NCI-H510A treated with DMSO at 0.1 percent for 48 hours (cell line): ENCODE measurements at regions not wholly inside any gene's neighbourhood (a gene's known extent, or its start where the extent isn't known, plus 50 kb on each side); places are given as distances from the start of the nearest gene placed in this dataset.

ENCODE experiments used
- DNase-seq: peaks from one replicate; lab custom pipeline; 2025; lab: John Stamatoyannopoulos, UW

GRCh38 chr2:187274146-187274545 is 173.9 kb downstream of the CALCRL start:
- no peak for DNase-seq

GRCh38 chr2:187272255-187272654 is 175.8 kb downstream of the CALCRL start:
- no peak for DNase-seq

DNA sequence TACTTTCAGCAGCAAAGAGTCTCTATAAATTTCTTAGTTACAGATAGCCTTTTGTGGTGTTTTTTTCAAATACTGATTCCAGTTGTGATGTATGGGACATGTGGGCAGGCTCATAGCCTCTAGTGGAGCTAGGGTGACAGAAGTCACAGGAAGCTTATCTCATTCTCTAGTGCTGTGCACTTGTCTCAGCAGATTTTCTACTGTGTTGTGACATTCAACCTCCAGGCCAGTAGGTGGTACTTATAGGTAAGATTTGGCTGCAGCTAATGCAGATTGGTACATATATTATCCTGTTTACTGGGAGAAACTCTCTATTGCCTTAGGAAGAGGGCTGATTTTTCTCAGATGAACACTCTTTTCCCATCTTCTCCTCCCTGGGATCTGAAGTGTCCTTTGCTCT is 176.2 kb downstream of the CALCRL start:
- no peak for DNase-seq

GRCh38 chr2:187266645-187267044 is 181.4 kb downstream of the CALCRL start:
- DNase-seq, result no peak

DNA sequence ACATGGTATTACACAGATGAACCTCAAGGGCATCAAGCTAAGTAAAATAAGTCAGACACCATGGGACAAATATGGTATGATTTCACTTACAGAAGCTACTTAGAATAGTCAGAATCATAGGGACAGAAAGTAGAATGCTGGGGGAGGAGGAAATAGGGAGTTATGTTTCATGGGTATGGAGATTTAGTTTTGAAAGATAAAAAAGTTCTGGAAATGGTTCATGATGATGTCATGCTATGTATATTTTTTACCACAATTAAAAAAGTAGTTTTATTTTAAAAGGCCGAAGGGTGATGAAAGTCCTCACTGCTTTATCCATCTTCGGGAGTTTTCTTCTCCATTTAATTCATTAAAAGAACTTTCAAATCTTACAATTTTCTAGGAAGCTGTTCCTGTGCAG is 181.9 kb downstream of the CALCRL start:
- DNase-seq, result no peak

- no peak for DNase-seq
Measured at GRCh38 chr2:187264612-187265011, 183.4 kb downstream of the CALCRL start.

- DNase-seq, result no peak
Measured at GRCh38 chr2:187263675-187264560, 184.1 kb downstream of the CALCRL start.

GRCh38 chr2:187261705-187262104 is 186.3 kb downstream of the CALCRL start:
- no peak for DNase-seq

DNA sequence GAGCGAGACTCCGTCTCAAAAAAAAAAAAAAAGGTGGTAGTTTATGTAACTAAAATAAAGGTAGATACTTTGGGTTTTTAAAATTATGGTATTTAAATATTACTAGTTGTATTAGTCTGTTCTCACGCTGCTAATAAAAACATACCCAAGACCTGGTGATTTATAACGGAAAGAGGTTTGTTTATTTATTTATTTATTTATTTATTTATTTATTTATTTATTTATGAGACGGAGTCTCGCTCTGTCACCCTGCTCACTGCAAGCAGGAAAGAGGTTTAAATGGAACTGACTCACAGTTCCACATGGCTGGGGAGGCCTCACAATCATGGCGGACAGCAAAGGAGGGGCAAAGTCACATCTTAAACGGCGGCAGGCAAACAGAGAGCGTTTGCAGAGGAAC is 196.0 kb downstream of the CALCRL start:
- no peak for DNase-seq

DNA sequence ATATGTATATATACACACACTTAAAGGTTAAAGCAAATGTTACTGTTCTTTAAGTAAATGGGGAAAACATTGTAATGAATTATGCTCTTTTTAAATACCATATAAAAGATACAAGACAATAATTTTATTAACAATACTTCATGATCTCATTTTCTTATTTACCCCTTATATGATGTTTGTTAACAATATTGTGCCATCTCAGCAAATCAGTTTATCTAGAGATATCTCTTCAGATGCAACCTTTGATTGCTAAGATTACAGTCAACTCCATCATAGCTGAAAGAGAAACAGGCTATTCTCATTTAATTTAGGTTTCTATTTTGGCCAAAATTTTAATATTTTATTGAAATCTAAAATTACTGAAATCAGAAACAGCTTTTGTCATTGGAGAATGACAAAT is 197.9 kb downstream of the CALCRL start:
- DNase-seq, result no peak

DNA sequence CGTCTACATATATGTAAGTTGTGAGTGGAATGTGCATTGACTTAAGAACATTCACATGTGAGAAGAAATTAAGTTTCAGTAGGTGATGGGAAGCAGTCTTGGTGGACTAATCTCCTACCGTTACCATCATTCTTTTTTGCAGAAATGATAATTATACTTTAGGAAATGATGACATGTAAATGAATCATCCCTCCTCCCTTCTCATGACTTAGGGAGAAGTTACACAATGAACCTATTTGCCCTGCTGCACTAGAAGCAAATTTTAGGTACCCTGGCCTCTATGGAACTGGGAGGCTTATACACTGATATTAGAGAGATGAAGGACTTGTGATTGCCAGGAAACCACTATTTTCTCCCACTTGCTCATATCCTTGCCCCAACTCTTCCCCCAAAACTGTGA is 214.2 kb downstream of the CALCRL start:
- DNase-seq, result no peak

DNA sequence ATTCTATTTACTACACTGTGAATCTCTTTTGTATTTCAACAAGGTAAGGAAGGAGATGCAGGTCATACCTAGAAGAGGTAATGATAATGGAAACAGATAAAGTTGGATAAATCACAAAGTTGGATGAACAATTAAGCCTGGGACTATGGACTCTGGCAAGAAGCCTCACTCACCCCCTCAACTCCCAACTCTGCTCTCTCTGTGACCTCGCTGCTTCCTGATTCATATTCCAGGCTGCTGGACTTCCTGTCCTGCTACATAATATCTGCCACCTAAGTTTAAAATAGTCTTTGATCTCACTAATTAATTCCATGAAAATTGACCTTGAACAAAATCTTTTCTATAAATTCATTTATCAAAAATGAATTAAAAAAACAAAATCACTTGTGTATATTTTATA is 215.3 kb downstream of the CALCRL start:
- no peak for DNase-seq

DNA sequence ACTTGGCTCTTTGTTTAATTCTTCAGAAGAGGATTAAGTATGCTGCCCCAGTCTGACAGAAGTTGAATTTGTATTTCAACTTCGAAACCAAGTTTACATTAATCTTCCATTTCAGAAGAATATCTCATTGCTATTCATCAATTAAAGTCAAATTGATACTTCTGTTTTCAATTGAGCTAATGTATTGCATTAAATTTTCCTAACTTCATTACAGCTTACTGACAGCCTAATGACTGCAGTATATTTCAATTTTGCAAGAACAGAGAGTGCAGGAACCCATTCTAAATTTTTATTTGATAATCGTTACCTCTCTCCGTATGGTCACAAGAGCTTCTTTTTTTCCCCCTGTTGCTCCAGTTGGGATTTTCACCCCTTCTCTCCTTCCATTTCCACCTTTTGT is 218.0 kb downstream of the CALCRL start:
- no peak for DNase-seq

GRCh38 chr2:187228986-187229385 is 219.1 kb downstream of the CALCRL start:
- DNase-seq, result no peak

DNA sequence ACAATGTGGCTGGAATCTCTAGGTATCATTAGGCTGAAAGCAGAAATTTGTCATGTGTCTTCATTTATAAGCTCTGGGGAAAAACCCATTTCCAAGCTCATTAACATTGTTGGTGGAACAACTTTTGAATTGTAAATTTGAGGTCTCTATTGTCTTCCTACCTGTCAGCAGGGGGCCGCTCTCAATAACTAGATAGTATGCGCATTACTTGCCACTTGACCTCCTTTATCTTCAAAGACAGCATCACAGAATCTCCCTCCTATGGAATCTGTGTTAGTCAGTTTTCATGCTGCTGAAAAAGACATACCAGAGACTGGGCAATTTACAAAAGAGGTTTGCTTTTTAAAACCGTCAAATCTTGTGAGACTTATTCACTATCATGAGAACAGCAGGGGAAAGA is 223.1 kb downstream of the CALCRL start:
- no peak for DNase-seq

- no peak for DNase-seq
Measured at GRCh38 chr2:187220071-187220470, 228.0 kb downstream of the CALCRL start.

GRCh38 chr2:187215532-187216240 is 232.4 kb downstream of the CALCRL start:
- no peak for DNase-seq

DNA sequence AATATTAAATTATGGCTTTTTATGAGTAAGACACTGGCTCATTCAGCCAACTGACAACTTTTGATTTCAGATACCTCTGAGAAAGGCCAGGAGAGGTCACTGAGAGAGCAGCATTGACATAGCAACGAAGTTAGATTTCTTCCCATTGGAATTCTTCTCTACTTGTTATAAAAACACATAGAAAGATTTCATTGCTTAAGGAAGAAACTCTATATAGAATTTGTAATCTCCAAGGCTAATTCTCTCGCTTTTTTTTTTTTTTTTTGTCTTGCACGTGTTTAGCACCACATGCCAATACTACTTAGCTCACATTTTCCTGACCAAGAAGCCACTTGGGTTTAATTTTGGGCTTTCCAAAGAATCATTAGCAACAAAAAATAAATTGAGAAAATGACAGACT is 233.7 kb downstream of the CALCRL start:
- no peak for DNase-seq

DNA sequence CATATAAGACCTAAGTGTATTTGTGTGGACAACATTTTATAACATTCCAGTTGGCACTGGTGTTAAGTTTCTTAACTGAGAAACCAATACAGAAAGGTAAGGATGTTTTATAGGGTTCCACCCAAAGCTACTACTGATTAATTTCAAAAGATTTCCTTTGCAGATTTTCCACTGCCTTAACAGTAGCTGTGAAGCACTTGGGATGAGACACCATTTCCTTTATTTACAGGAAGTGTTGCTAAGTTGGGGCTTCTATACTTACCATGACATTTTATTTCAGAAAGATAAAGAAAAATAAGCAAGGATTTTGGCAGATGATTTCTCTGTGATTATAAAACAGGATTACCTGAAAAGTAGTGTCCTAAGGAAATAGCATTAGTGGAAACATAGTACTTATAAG is 234.3 kb downstream of the CALCRL start:
- DNase-seq, result no peak

DNA sequence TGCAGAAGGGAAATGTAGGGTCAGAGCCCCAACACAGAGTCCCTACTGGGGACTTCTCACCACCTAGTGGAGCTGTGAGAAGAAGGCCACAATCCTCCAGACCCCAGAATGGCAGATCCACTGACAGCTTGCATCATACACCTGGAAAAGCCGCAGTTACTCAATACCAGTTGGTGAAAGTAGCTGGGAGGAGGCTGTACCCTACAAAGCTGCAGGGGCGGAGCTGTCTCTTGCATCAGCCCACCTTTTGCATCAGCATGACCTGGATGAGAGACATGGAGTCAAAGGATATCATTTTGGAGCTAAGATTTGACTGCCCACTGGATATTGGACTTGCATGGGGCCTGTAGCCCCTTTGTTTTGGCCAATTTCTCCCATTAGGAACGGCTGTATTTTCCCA is 237.3 kb downstream of the CALCRL start:
- no peak for DNase-seq

- no peak for DNase-seq
Measured at GRCh38 chr2:187208199-187208785, 239.8 kb downstream of the CALCRL start.

DNA sequence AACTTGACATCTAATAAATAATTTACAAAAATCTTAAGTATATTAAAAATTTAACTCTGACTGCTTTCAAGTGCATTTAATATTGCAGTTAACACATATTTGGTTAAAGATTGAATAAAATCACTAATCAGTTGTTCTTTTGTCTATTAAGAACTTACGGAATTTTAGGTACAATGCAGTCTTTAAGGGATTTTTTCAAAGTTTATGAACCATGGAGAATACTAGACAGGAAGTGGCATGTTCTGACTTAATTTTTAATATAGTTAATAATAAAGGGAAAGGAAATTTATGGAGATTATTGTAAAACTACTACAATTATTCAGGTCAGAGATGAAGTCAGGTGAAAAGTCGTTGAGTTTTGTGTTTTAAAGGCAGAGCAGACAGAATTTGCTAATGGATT is 240.9 kb downstream of the CALCRL start:
- no peak for DNase-seq

DNA sequence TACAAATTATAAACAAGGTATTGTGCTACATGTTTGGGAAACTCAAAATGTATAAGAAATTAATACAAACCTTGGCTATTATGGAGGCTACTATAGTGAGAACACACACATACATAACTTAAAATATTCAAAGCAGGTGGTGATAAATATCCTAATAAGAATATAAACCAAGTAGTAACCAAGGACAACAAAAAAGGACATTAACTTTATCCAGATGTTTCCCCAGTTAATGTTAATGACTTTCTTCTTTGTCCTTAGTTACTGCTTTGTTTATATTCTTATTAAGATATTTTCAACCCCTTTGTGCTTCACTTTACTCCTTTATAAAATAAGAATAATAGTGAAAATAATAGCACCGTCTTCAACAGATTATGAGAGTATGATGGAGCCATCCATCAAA is 241.6 kb downstream of the CALCRL start:
- no peak for DNase-seq
